ENCODE measurements at regions not wholly inside any gene's neighbourhood (a gene's known extent, or its start where the extent isn't known, plus 50 kb on each side); places are given as distances from the start of the nearest gene placed in this dataset.

- no peaks in the 10 kb centered on the region for H3K4me1 Mint-ChIP-seq
- no peak overlapping the region for H3K4me3 Mint-ChIP-seq
- ATAC-seq (ENCODE audit: low read depth) (no peak), DNase-seq (ENCODE audit: low spot score in 2 of 2) (no peak)
- no peaks in the 10 kb centered on the region for H3K9me3 Mint-ChIP-seq
- no peaks in the 10 kb centered on the region for H3K36me3 Mint-ChIP-seq
- H3K27me3 Mint-ChIP-seq, result peaks cover 9% of the 10 kb centered on the region
- H3K27ac Mint-ChIP-seq, result no peak overlapping the region
These were observed 52.6 kb upstream of the OLFM4 start for GRCh38 chr13:52975969-52976368.

GRCh38 chr13:52975161-52975560 lies 53.5 kb upstream of the OLFM4 start:
- no peak overlapping the region for H3K4me3 Mint-ChIP-seq
- ATAC-seq (ENCODE audit: low read depth) (no peak), DNase-seq (ENCODE audit: low spot score in 2 of 2) (no peak)
- no peak overlapping the region for H3K27ac Mint-ChIP-seq
- H3K36me3 Mint-ChIP-seq, result no peaks in the 10 kb centered on the region
- peaks cover 9% of the 10 kb centered on the region for H3K27me3 Mint-ChIP-seq
- H3K4me1 Mint-ChIP-seq, result no peaks in the 10 kb centered on the region
- H3K9me3 Mint-ChIP-seq, result no peaks in the 10 kb centered on the region

- no peak for DNase-seq (ENCODE audit: low spot score in 2 of 2)
- H3K4me1 Mint-ChIP-seq, result no peaks in the 10 kb centered on the region
- peaks cover 9% of the 10 kb centered on the region for H3K27me3 Mint-ChIP-seq
- H3K36me3 Mint-ChIP-seq, result no peaks in the 10 kb centered on the region
- no peak overlapping the region for H3K27ac Mint-ChIP-seq
- no peak overlapping the region for H3K4me3 Mint-ChIP-seq
- ATAC-seq (ENCODE audit: low read depth), result no peak
- H3K9me3 Mint-ChIP-seq, result no peaks in the 10 kb centered on the region
These were observed 53.9 kb upstream of the OLFM4 start for GRCh38 chr13:52974711-52975110.

GRCh38 chr13:52969373-52969772 lies 59.2 kb upstream of the OLFM4 start:
- Mint-ChIP-seq H3K4me1 (peaks cover 4% of the 10 kb centered on the region), H3K9me3 (no peaks in the 10 kb centered on the region)
- ATAC-seq (ENCODE audit: low read depth), result no peak

GRCh38 chr13:52968074-52968700 lies 60.4 kb upstream of the OLFM4 start:
- Mint-ChIP-seq H3K4me3 (no peak overlapping the region), H3K9me3 (no peaks in the 10 kb centered on the region), H3K27ac (no peak overlapping the region), H3K36me3 (no peaks in the 10 kb centered on the region), H3K4me1 (peaks cover 4% of the 10 kb centered on the region), H3K27me3 (peaks cover 6% of the 10 kb centered on the region)
- peak; percentile 54 to 68 for DNase-seq (ENCODE audit: low spot score in 2 of 2)
- peak; percentile 95 for ATAC-seq (ENCODE audit: low read depth)

More at GRCh38 chr13:52969373-52969772, 59.2 kb upstream of the OLFM4 start:
- Mint-ChIP-seq H3K4me3 (no peak overlapping the region), H3K27ac (no peak overlapping the region), H3K36me3 (no peaks in the 10 kb centered on the region), H3K27me3 (peaks cover 9% of the 10 kb centered on the region)
- DNase-seq (ENCODE audit: low spot score in 2 of 2), result no peak

- no peaks in the 10 kb centered on the region for H3K4me1 Mint-ChIP-seq
- DNase-seq (ENCODE audit: low spot score in 2 of 2), result no peak
- peaks cover 2% of the 10 kb centered on the region for H3K27me3 Mint-ChIP-seq
- no peak overlapping the region for H3K4me3 Mint-ChIP-seq
- no peak for ATAC-seq (ENCODE audit: low read depth)
- H3K27ac Mint-ChIP-seq, result no peak overlapping the region
- no peaks in the 10 kb centered on the region for H3K36me3 Mint-ChIP-seq
- H3K9me3 Mint-ChIP-seq, result no peaks in the 10 kb centered on the region
These were observed 66.6 kb upstream of the OLFM4 start for GRCh38 chr13:52961987-52962386.

- H3K27ac Mint-ChIP-seq, result no peak overlapping the region
- DNase-seq (ENCODE audit: low spot score in 2 of 2) (no peak), ATAC-seq (ENCODE audit: low read depth) (peak; percentile 19)
- no peaks in the 10 kb centered on the region for H3K36me3 Mint-ChIP-seq
- H3K27me3 Mint-ChIP-seq, result peaks cover 4% of the 10 kb centered on the region
- no peaks in the 10 kb centered on the region for H3K4me1 Mint-ChIP-seq
- H3K9me3 Mint-ChIP-seq, result no peaks in the 10 kb centered on the region
- H3K4me3 Mint-ChIP-seq, result no peak overlapping the region
These were observed 67.2 kb upstream of the OLFM4 start for GRCh38 chr13:52961256-52961910.

- ATAC-seq (ENCODE audit: low read depth), result no peak
- H3K27me3 Mint-ChIP-seq, result peaks cover 2% of the 10 kb centered on the region
- no peaks in the 10 kb centered on the region for H3K36me3 Mint-ChIP-seq
- DNase-seq (ENCODE audit: low spot score in 2 of 2), result no peak
- no peaks in the 10 kb centered on the region for H3K9me3 Mint-ChIP-seq
- no peaks in the 10 kb centered on the region for H3K4me1 Mint-ChIP-seq
- no peak overlapping the region for H3K4me3 Mint-ChIP-seq
- no peak overlapping the region for H3K27ac Mint-ChIP-seq
These were observed 73.1 kb upstream of the OLFM4 start for GRCh38 chr13:52955472-52955874.

GRCh38 chr13:52954838-52955237 lies 73.8 kb upstream of the OLFM4 start:
- Mint-ChIP-seq H3K4me1 (no peaks in the 10 kb centered on the region), H3K4me3 (no peak overlapping the region), H3K36me3 (no peaks in the 10 kb centered on the region), H3K27me3 (peaks cover 2% of the 10 kb centered on the region), H3K27ac (no peak overlapping the region), H3K9me3 (no peaks in the 10 kb centered on the region)
- no peak for DNase-seq (ENCODE audit: low spot score in 2 of 2)
- no peak for ATAC-seq (ENCODE audit: low read depth)

- no peaks in the 10 kb centered on the region for H3K9me3 Mint-ChIP-seq
- no peaks in the 10 kb centered on the region for H3K27me3 Mint-ChIP-seq
- no peak for DNase-seq (ENCODE audit: low spot score in 2 of 2)
- peaks cover 12% of the 10 kb centered on the region for H3K4me1 Mint-ChIP-seq
- H3K36me3 Mint-ChIP-seq, result no peaks in the 10 kb centered on the region
- no peak for ATAC-seq (ENCODE audit: low read depth)
- H3K27ac Mint-ChIP-seq, result no peak overlapping the region
- no peak overlapping the region for H3K4me3 Mint-ChIP-seq
These were observed 78.1 kb upstream of the OLFM4 start for GRCh38 chr13:52950436-52950956.

- Mint-ChIP-seq H3K27me3 (peaks cover 4% of the 10 kb centered on the region), H3K27ac (no peak overlapping the region), H3K36me3 (no peaks in the 10 kb centered on the region), H3K4me3 (no peak overlapping the region), H3K9me3 (no peaks in the 10 kb centered on the region), H3K4me1 (peaks cover 15% of the 10 kb centered on the region)
- ATAC-seq (ENCODE audit: low read depth) (no peak), DNase-seq (ENCODE audit: low spot score in 2 of 2) (no peak)
These were observed 78.9 kb upstream of the OLFM4 start for GRCh38 chr13:52949742-52950141.

- Mint-ChIP-seq H3K27me3 (peaks cover 4% of the 10 kb centered on the region), H3K36me3 (no peaks in the 10 kb centered on the region), H3K27ac (no peak overlapping the region), H3K9me3 (no peaks in the 10 kb centered on the region), H3K4me1 (peaks cover 16% of the 10 kb centered on the region), H3K4me3 (no peak overlapping the region)
- ATAC-seq (ENCODE audit: low read depth) (no peak), DNase-seq (ENCODE audit: low spot score in 2 of 2) (no peak)
These were observed 79.6 kb upstream of the OLFM4 start for GRCh38 chr13:52949044-52949443.

GRCh38 chr13:52947921-52948373 lies 80.7 kb upstream of the OLFM4 start:
- no peak overlapping the region for H3K4me3 Mint-ChIP-seq
- no peaks in the 10 kb centered on the region for H3K9me3 Mint-ChIP-seq
- peaks cover 4% of the 10 kb centered on the region for H3K27me3 Mint-ChIP-seq
- peaks cover 16% of the 10 kb centered on the region for H3K4me1 Mint-ChIP-seq
- ATAC-seq (ENCODE audit: low read depth) (peak; percentile 97), DNase-seq (ENCODE audit: low spot score in 2 of 2) (peak in 1 of 2 donors; percentile 3)
- no peaks in the 10 kb centered on the region for H3K36me3 Mint-ChIP-seq
- no peak overlapping the region for H3K27ac Mint-ChIP-seq

GRCh38 chr13:52945348-52945747 lies 83.3 kb upstream of the OLFM4 start:
- Mint-ChIP-seq H3K27me3 (peaks cover 4% of the 10 kb centered on the region), H3K4me3 (no peak overlapping the region), H3K27ac (no peak overlapping the region), H3K4me1 (peaks cover 16% of the 10 kb centered on the region), H3K9me3 (no peaks in the 10 kb centered on the region), H3K36me3 (no peaks in the 10 kb centered on the region)
- DNase-seq (ENCODE audit: low spot score in 2 of 2) (no peak), ATAC-seq (ENCODE audit: low read depth) (no peak)

GRCh38 chr13:52944697-52945096 lies 83.9 kb upstream of the OLFM4 start:
- DNase-seq (ENCODE audit: low spot score in 2 of 2) (no peak), ATAC-seq (ENCODE audit: low read depth) (no peak)
- Mint-ChIP-seq H3K9me3 (no peaks in the 10 kb centered on the region), H3K36me3 (no peaks in the 10 kb centered on the region), H3K4me1 (peaks cover 16% of the 10 kb centered on the region), H3K27ac (no peak overlapping the region), H3K27me3 (peaks cover 6% of the 10 kb centered on the region), H3K4me3 (no peak overlapping the region)

Measured in memory B cell (primary cell).